H9 (cell line): ENCODE measurements at regions not wholly inside any gene's neighbourhood (a gene's known extent, or its start where the extent isn't known, plus 50 kb on each side); places are given as distances from the start of the nearest gene placed in this dataset.

Experiments used
- DNase-seq: peaks from one replicate; pipeline ENCODE4 v3.0.0-alpha.2; 2017
- H2AFZ ChIP-seq: one replicate; pipeline ENCODE4 v1.6.1; 2013; ENCODE audit warnings: mild to moderate bottlenecking, low read length, control low read depth, moderate library complexity
- H2AK5ac ChIP-seq: 2 replicates; pipeline ENCODE4 v1.6.1; 2013; ENCODE audit warnings: low read length, control low read depth, mixed read lengths; ENCODE audit not compliant: insufficient read length
- H2BK120ac ChIP-seq: one replicate; pipeline ENCODE4 v1.6.1; 2013; ENCODE audit warnings: low read depth, mild to moderate bottlenecking, low read length, control low read depth, inconsistent platforms; ENCODE audit not compliant: poor library complexity, severe bottlenecking
- H2BK12ac ChIP-seq: 2 replicates; pipeline ENCODE4 v1.6.1; 2013; ENCODE audit warnings: low read length, control low read depth, mixed read lengths, low read depth; ENCODE audit not compliant: insufficient read length
- H2BK15ac ChIP-seq: 2 replicates; pipeline ENCODE4 v1.6.1; 2013; ENCODE audit warnings: low read depth, low read length, control low read depth
- H2BK20ac ChIP-seq: one replicate; pipeline ENCODE4 v1.6.1; 2013; ENCODE audit warnings: low read depth, mild to moderate bottlenecking, low read length, control low read depth, inconsistent platforms; ENCODE audit not compliant: poor library complexity, severe bottlenecking
- H2BK5ac ChIP-seq: 2 replicates; pipeline ENCODE4 v1.6.1; 2013; ENCODE audit warnings: low read length, control low read depth, mixed read lengths; ENCODE audit not compliant: insufficient read length
- H3K14ac ChIP-seq: 2 replicates; pipeline ENCODE4 v1.6.1; 2013; ENCODE audit warnings: low read length, control low read depth; ENCODE audit not compliant: insufficient read depth
- H3K18ac ChIP-seq: 2 replicates; pipeline ENCODE4 v1.6.1; 2013; ENCODE audit warnings: low read depth, mild to moderate bottlenecking, mixed read lengths, low read length, control low read depth; ENCODE audit not compliant: insufficient read length
- H3K23ac ChIP-seq: 2 replicates; pipeline ENCODE4 v1.6.1; 2013; ENCODE audit warnings: low read length, control low read depth, mixed read lengths, low read depth; ENCODE audit not compliant: insufficient read length
- H3K23me2 ChIP-seq: 2 replicates; pipeline ENCODE4 v1.6.1; 2013; ENCODE audit warnings: low read depth, mild to moderate bottlenecking, mixed read lengths, low read length, control low read depth; ENCODE audit not compliant: insufficient read length, poor library complexity, severe bottlenecking
- H3K27ac ChIP-seq: 2 replicates; pipeline ENCODE4 v1.5.1; 2013; ENCODE audit warnings: low read length, control low read depth, mixed read lengths, low read depth; ENCODE audit not compliant: insufficient read length
- H3K27me3 ChIP-seq: 2 replicates; pipeline ENCODE4 v1.6.1; 2013; ENCODE audit warnings: low read length, control low read depth, inconsistent platforms; ENCODE audit not compliant: insufficient read depth
- H3K4ac ChIP-seq: 2 replicates; pipeline ENCODE4 v1.6.1; 2013; ENCODE audit warnings: low read depth, mild to moderate bottlenecking, control low read depth, inconsistent platforms, low read length, moderate library complexity
- H3K4me1 ChIP-seq: 2 replicates; pipeline ENCODE4 v1.6.1; 2013; ENCODE audit warnings: low read length, control low read depth, inconsistent platforms; ENCODE audit not compliant: insufficient read depth
- H3K4me2 ChIP-seq: 2 replicates; pipeline ENCODE4 v1.6.1; 2013; ENCODE audit warnings: low read length, control low read depth, mixed read lengths; ENCODE audit not compliant: insufficient read length, insufficient read depth
- H3K56ac ChIP-seq: 2 replicates; pipeline ENCODE4 v1.6.1; 2013; ENCODE audit warnings: low read depth, mild to moderate bottlenecking, mixed read lengths, low read length, control low read depth; ENCODE audit not compliant: insufficient read length
- H3K79me1 ChIP-seq: 2 replicates; pipeline ENCODE4 v1.6.1; 2013; ENCODE audit warnings: low read depth, mild to moderate bottlenecking, moderate library complexity, low read length, control low read depth, inconsistent platforms; ENCODE audit not compliant: insufficient read depth, poor library complexity, severe bottlenecking
- H3K79me2 ChIP-seq: 2 replicates; pipeline ENCODE4 v1.6.1; 2013; ENCODE audit warnings: low read length, control low read depth, inconsistent platforms; ENCODE audit not compliant: insufficient read depth
- H3K9ac ChIP-seq: 2 replicates; pipeline ENCODE4 v1.6.1; 2013; ENCODE audit warnings: low read length, control low read depth, mixed read lengths; ENCODE audit not compliant: insufficient read length; ENCODE audit errors: extremely low read depth
- H3K9me3 ChIP-seq: one replicate; pipeline ENCODE4 v1.6.1; 2013; ENCODE audit warnings: low read depth, low read length, inconsistent platforms; ENCODE audit not compliant: control insufficient read depth
- H3T11ph ChIP-seq: one replicate; pipeline ENCODE4 v1.6.1; 2013; ENCODE audit warnings: mild to moderate bottlenecking, low read length, control low read depth, inconsistent platforms
- H4K20me1 ChIP-seq: one replicate; pipeline ENCODE4 v1.6.1; 2013; ENCODE audit not compliant: control insufficient read depth, insufficient read length, insufficient read depth
- H4K5ac ChIP-seq: 2 replicates; pipeline ENCODE4 v1.6.1; 2013; ENCODE audit warnings: low read depth, mild to moderate bottlenecking, mixed read lengths, low read length, control low read depth; ENCODE audit not compliant: insufficient read length
- H4K8ac ChIP-seq: replicated peaks from 2 replicates; pipeline ENCODE4 v1.6.1; 2013; ENCODE audit warnings: low read length, control low read depth, mixed read lengths, low read depth; ENCODE audit not compliant: insufficient read length
- H4K91ac ChIP-seq: 2 replicates; pipeline ENCODE4 v1.6.1; 2013; ENCODE audit warnings: low read depth, mild to moderate bottlenecking, moderate library complexity, mixed read lengths, low read length, control low read depth; ENCODE audit not compliant: insufficient read length
- H3K27ac Mint-ChIP-seq, 3 experiments: 2 replicates in 2 of 3; 3 replicates in 1 of 3; pipeline ENCODE4 v1.8.0; 2020 to 2021; ENCODE audit warnings: mixed read lengths in 3 of 3, mild to moderate bottlenecking in 1 of 3, moderate library complexity in 1 of 3
- H3K27me3 Mint-ChIP-seq: 2 replicates; pipeline ENCODE4 v1.8.0; 2021; ENCODE audit warnings: low read depth, mild to moderate bottlenecking, moderate library complexity, mixed read lengths
- H3K36me3 Mint-ChIP-seq, 3 experiments: 2 replicates in 2 of 3; 3 replicates in 1 of 3; pipeline ENCODE4 v1.8.0; 2020 to 2021; ENCODE audit warnings: low read depth in 3 of 3, mixed read lengths in 3 of 3; ENCODE audit not compliant: insufficient read depth in 1 of 3
- H3K4me1 Mint-ChIP-seq, 2 experiments: 2 replicates each; pipeline ENCODE4 v1.8.0; 2020; ENCODE audit warnings: mixed read lengths in 2 of 2
- H3K4me3 Mint-ChIP-seq, 2 experiments: 2 replicates in 1 of 2; 3 replicates in 1 of 2; pipeline ENCODE4 v1.8.0; 2020 to 2021; ENCODE audit warnings: mild to moderate bottlenecking in 2 of 2, mixed read lengths in 2 of 2, moderate library complexity in 1 of 2
- H3K9me3 Mint-ChIP-seq, 2 experiments: 2 replicates in 1 of 2; 3 replicates in 1 of 2; pipeline ENCODE4 v1.8.0; 2020; ENCODE audit warnings: mild to moderate bottlenecking in 2 of 2, mixed read lengths in 2 of 2, moderate library complexity in 1 of 2
- CTCF ChIP-seq: fragments of 200-600 bp; sonication (generic); conservative IDR thresholded peaks from 3 replicates; pipeline ENCODE4 v1.8.0; 2021; ENCODE audit warnings: antibody characterized with exemption, mild to moderate bottlenecking
- WGBS: extraction: QIAGEN DNeasy Blood & Tissue Kit; methylation state at CpG from one replicate; pipeline ENCODE4 v1.1.7; 2013; ENCODE audit warnings: missing lambda C conversion rate, low lambda C conversion rate, mixed read lengths; ENCODE audit not compliant: insufficient read length; ENCODE audit errors: extremely low coverage; 5-methylcytosine and 5-hydroxymethylcytosine counted together

DNA sequence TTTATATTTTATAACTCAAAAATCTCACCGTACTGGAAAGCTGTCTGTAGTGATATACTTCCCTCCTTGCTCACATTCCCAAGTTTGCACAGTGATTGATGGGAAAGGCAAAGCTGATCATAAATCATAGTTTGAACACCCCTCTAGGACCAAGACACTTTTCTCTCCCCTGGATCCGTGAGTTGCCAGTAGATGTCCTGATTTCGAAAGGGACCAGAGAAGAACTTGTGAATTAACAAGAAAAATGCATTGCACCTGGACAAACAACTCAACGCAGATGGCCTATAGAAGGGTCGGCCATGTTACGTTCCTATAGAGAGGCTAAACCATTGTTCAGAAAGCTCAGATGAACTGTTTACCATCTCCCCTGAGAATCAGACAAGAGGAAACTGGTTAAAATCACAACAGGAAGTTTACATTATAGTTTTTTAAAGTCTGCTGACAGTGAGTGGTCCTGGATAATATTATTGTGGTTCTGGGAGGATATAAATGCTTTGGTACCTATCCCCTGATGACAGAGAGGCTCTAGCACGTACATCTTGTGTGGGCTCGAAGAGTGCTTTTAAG lies 124.0 kb upstream of the SLC45A1 start:
- Histone ChIP-seq H3T11ph (no peak overlapping the region), H3K23me2 (no peaks in the 10 kb centered on the region), H4K20me1 (no peaks in the 10 kb centered on the region), H3K4ac (no peak overlapping the region), H2BK15ac (no peak overlapping the region), H3K79me1 (no peaks in the 10 kb centered on the region), H3K4me1 (peaks cover 2% of the 10 kb centered on the region; the same call in 1 of the 2 replicates), H3K18ac (no peak overlapping the region), H4K5ac (no peak overlapping the region), H3K14ac (no peak overlapping the region), H3K9ac (no peak overlapping the region), H2AFZ (no peak overlapping the region), H3K27ac (no peak overlapping the region), H2BK20ac (no peak overlapping the region), H3K9me3 (no peaks in the 10 kb centered on the region), H4K8ac (no peak overlapping the region), H4K91ac (no peak overlapping the region), H3K23ac (no peak overlapping the region), H3K4me2 (no peak overlapping the region), H2BK5ac (no peak overlapping the region), H3K27me3 (no peaks in the 10 kb centered on the region), H2AK5ac (no peak overlapping the region), H3K56ac (no peak overlapping the region), H3K79me2 (no peaks in the 10 kb centered on the region), H2BK120ac (no peak overlapping the region), H2BK12ac (no peak overlapping the region)
- no peak for DNase-seq
- no peaks in the 10 kb centered on the region; a peak in 1 of 5 replicates for H3K9me3 Mint-ChIP-seq
- no CpG with 5 or more reads among the region's 8 CpGs for WGBS
- no peaks in the 10 kb centered on the region for H3K27me3 Mint-ChIP-seq
- TF ChIP-seq CTCF = no peak
- H3K27ac Mint-ChIP-seq = no peak overlapping the region
- no peaks in the 10 kb centered on the region; a peak in 1 of 7 replicates for H3K36me3 Mint-ChIP-seq
- no peak overlapping the region for H3K4me3 Mint-ChIP-seq
- H3K4me1 Mint-ChIP-seq = peaks cover 12 to 14% of the 10 kb centered on the region in 2 experiments
